GM19463 (cell line): ENCODE measurements at regions not wholly inside any gene's neighbourhood (a gene's known extent, or its start where the extent isn't known, plus 50 kb on each side); places are given as distances from the start of the nearest gene placed in this dataset.
"Not testable (repeated sequence)": the region's sequence is repeated elsewhere in the genome, so short reads cannot be mapped to it uniquely, and the experiment has no call there.

Source experiments
- ATAC-seq: cut with Tn5 transposase; IDR thresholded peaks from one replicate; pipeline ENCODE4 v1.9.1; 2021; ENCODE audit warnings: mild to moderate bottlenecking, moderate library complexity; ENCODE audit not compliant: unreplicated experiment

- peak; percentile 46 for ATAC-seq
Measured at GRCh38 chr5:1598950-1599737, 75.4 kb upstream of the LPCAT1 start.

- ATAC-seq, result not testable (repeated sequence)
Measured at GRCh38 chr5:1597093-1597473, 73.3 kb upstream of the LPCAT1 start.

DNA sequence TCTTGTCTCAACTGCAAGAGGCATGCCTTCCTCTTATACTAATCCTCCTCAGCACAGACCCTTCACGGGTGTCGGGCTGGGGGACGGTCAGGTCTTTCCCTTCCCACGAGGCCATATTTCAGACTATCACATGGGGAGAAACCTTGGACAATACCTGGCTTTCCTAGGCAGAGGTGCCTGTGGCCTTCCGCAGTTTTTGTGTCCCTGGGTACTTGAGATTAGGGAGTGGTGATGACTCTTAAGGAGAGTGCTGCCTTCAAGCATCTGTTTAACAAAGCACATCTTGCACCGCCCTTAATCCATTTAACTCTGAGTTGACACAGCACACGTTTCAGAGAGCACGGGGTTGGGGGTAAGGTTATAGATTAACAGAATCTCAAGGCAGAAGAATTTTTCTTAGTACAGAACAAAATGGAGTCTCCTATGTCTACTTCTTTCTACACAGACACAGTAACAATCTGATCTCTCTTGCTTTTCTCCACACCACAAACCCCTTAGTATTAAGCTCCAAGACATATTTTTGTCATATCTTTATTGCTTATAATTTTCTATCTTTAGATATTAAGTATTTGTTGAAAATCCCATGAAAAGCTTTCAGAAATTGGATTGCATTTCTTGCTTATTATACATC lies 72.8 kb upstream of the LPCAT1 start:
- not testable (repeated sequence) for ATAC-seq

- ATAC-seq, result peak; percentile 85
Measured at GRCh38 chr5:1594357-1595106, 70.8 kb upstream of the LPCAT1 start.

GRCh38 chr5:1593903-1594356 lies 70.2 kb upstream of the LPCAT1 start:
- peak; percentile 5 for ATAC-seq

DNA sequence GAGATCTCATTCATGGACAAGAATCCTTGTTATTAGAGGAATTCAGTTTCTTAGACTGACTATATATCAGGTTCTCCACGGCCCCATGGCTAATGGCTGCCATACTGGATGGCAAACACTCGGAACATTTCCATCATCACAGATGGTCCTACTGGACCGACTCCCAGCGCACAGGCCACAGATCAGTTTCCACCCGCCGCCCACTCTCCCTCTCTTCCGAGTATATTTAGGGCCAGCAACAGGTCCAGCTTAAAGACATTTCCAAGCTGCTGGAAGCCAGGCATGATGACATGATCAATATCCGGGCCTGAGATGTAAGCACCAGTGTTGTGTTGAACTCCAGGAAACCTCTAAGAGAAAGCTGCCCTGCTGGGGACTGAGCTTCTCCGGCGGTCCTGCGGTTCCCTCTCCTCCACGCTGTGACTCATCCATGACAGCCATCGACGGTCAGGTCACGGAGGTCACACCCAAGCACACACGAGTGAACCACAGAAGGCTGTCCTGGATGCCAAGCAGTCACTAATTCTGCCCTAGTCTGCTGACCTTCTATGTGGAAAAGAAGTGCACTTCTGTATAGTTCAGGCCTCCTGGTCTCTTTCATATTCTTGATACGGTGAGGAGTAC lies 64.4 kb upstream of the LPCAT1 start:
- ATAC-seq, result not testable (repeated sequence)

DNA sequence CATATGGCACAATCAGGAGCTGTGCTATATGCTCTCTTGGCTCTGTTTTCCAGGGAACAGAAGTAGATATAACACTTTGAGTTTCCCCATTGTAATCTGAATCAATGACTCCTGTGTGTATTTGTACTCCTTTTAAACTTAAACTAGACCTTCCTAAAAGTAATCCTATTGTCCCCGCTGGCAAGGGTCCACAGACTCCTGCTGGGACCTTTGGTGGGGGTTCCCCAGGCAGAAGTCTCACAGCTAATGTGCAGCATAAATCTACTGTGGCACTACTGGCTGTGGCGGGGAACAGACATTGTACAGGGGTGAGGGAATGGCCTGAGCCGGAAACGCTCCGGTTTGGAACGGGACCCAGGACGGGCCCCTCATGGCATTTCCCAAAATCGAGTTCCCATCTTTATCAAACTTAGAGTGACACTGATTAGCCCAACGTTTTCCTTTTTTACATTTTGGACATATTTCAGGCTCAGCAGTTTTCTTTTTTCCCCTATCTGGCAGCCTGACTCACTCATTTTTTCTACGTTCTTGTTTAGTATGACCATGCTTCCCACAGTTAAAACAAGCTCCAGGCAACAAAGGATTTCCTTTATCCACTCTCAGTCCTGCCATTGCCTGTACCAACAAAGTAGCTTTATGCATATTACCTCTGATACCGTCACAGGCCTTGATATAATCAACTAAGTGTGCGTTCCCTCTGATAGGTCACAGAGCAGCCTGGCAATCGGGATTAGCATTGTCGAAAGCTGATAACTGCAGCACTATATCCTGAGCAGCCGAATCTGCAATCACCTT lies 59.5 kb upstream of the LPCAT1 start:
- ATAC-seq, result not testable (repeated sequence)

DNA sequence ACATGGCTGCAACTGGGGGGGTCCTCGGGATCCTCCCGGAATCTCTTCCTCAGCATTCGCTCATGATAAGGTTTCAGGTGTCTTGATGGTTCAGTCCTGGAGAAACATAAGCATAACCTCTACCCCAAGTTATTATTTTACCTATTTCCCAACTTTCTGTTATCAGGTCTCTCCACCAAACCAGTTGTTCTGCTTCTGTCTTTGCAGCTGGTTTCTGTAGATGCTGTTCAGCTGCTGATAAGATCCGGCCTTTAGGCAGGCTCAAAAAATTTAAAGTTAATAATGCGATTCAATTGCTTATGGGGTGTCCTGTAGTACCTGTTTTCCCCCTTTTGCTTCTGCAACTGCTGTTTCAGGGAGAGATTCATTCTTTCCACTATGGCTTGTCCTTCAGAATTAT lies 55.6 kb upstream of the LPCAT1 start:
- ATAC-seq, result not testable (repeated sequence)

DNA sequence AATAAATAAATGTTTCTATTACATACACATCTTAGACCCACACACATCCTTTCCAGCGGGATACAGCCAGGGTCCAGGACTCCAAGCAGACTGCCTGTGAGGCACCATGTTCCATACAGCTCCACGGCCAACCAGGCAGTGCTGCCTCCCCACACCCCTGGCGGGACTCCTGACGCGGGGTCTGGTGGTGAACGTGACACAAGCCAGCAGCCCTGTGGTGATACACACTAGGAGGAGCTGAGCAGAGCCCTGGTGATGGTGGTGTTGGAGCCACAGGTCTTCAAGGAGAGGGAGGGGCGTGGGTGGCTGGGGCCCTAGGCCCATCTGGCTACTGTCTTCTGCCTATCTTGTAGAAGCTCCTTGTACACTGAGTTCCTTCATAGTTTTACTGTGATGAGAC lies 53.1 kb upstream of the LPCAT1 start:
- not testable (repeated sequence) for ATAC-seq

DNA sequence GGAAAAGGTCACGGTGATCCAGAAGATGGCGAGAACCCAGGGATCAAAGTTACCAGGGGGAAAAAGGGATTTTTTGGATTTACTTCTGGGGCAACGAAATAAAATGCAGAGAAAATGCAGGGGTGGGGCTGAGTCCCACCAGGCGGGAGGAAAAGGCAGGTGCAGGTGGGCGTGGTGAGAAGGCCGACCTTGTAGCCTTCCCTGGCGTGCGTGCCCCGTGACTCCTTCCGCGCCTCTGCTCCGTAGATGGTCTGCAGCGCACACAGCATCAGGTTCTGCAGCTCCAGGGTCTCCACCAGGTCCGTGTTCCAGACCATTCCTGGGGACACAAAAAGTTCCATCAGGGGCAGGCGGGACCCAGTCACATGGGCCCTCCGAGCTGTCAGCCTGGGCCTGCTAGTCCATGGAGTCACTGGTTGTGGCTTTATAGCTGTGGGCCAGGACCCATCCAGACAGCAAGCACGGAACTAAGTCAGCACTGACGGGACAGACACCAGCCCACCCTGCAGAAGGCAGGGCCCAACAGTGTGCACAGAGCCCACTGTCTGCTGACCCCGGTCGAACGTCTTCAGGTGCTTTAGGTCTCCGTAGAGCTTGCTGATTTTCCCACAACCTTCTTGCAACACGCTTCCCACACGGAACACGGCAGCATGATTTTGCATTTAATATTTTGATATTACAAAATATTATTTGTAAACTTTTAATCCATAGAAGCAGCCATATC lies 52.4 kb upstream of the LPCAT1 start:
- not testable (repeated sequence) for ATAC-seq

DNA sequence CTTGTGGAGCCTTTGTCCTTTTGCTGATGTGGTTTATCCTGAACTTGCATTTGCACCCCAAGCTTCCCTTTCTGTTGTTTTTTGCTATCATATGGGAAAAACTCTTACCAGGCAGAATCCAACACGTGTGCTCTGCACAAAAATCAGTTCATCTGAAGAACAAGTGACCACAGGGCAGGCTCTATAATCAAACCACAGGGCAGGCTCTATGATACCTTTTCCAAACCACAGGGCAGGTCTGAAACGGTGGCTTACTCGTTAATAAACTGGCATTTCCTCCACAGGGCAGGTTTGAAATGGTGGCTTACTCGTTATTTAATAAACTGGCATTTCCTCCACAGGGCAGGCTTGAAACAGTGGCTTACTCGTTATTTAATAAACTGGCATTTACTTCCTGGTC lies 51.7 kb upstream of the LPCAT1 start:
- not testable (repeated sequence) for ATAC-seq

DNA sequence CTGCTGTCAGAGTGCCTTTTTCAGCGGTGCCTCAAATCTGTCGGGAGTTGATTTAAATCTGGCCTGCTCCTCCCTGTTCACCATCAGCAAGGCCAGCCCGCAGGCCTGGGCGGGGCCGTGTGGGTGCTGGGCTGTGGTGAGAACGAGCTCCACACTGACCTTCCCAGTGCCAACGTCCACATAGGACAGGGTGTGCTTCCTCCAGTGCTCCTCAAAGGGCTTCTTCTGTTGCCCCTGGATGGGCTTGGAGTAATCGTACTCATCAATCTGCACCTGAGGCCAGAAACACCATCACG lies 50.2 kb upstream of the LPCAT1 start:
- ATAC-seq, result not testable (repeated sequence)

DNA sequence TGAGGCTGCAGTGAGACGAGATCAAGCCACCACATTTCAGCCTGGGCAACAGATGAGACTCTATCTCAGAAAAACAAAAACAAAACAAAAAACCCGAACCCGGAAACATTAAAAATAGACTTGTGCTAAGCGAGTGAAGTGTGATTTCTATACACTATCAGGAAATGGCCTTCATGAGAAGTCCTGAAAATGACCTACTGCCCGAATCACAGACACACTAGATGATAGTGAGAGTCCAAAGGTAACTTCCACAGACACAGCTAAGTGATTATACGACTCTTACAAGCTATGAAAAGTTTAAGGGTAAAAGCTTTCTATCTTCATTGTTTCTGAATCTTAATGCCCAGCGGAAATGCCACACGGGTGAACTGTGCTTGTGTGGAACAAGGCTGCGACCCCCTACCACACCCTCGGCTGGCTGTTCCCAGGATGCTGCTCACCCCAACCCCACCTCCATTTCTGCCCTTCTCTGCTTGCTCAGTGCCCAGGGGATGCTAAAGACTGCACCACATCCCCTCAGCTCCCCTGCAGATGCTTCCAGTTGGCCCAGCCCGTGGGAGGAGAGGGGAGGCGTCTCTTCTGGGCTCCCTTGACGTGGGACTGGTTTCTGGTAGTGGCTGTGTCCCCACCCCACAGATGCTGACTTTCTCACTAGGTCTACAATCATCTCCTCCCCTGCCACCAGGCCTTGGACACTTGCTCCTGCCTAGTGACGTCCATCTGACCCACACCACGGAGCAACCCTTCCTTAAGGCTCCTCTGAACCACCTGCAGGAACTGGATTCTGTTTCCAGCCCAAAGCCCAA lies 49.7 kb upstream of the LPCAT1 start:
- not testable (repeated sequence) for ATAC-seq
